Common myeloid progenitor, CD34-positive (primary cell): ENCODE measurements at regions not wholly inside any gene's neighbourhood (a gene's known extent, or its start where the extent isn't known, plus 50 kb on each side); places are given as distances from the start of the nearest gene placed in this dataset.

Experiments
- CTCF ChIA-PET: fragments of 350-600 bp; sonication (Branson Sonifier 250); formaldehyde crosslinking; loops from one replicate; lab custom pipeline; 2021; ENCODE audit warnings: antibody characterized with exemption; lab: Charles Lee
- POLR2A ChIA-PET: fragments of 350-600 bp; sonication (Branson Sonifier 250); formaldehyde crosslinking; loops from one replicate; lab custom pipeline; 2021; ENCODE audit warnings: antibody characterized with exemption; lab: Charles Lee
- DNase-seq, 3 donors: peaks; one replicate each; pipeline versions ENCODE4 v3.0.0 to v3.0.0-alpha.2; 2013
- H3K27ac ChIP-seq, 2 experiments: 1 replicate in 1 of 2; 2 replicates in 1 of 2; pipeline ENCODE4 v1.7.0; 2013; ENCODE audit warnings: inconsistent platforms in 2 of 2, low read length in 2 of 2, mild to moderate bottlenecking in 2 of 2, low read depth in 1 of 2, moderate library complexity in 1 of 2; ENCODE audit not compliant: severe bottlenecking in 2 of 2, insufficient read depth in 1 of 2, poor library complexity in 1 of 2
- H3K27me3 ChIP-seq, 5 experiments: replicated peaks in 2 of 5; 1 replicate in 3 of 5; 2 replicates in 2 of 5; pipeline versions ENCODE4 v1.6.1 to v1.7.0; 2013; ENCODE audit warnings: low read length in 4 of 5, mild to moderate bottlenecking in 2 of 5, moderate library complexity in 2 of 5, inconsistent platforms in 1 of 5; ENCODE audit not compliant: insufficient read depth in 5 of 5, control insufficient read depth in 4 of 5
- H3K36me3 ChIP-seq, 4 experiments: 1 replicate in 2 of 4; 2 replicates in 2 of 4; pipeline versions ENCODE4 v1.6.1 to v1.7.0; 2013; ENCODE audit warnings: low read length in 3 of 4, control low read depth in 1 of 4, mild to moderate bottlenecking in 1 of 4; ENCODE audit not compliant: control insufficient read depth in 4 of 4, insufficient read depth in 4 of 4
- H3K4me1 ChIP-seq, 4 experiments: 1 replicate in 3 of 4; 2 replicates in 1 of 4; pipeline versions ENCODE4 v1.6.1 to v1.7.1; 2013; ENCODE audit warnings: low read length in 3 of 4, mild to moderate bottlenecking in 3 of 4, control low read depth in 1 of 4, inconsistent platforms in 1 of 4, moderate library complexity in 1 of 4; ENCODE audit not compliant: control insufficient read depth in 4 of 4, insufficient read depth in 4 of 4; ENCODE audit errors: control extremely low read depth in 1 of 4
- H3K4me3 ChIP-seq, 7 experiments: 1 replicate in 4 of 7; 2 replicates in 3 of 7; pipeline versions ENCODE4 v1.5.1 to v1.7.0; 2013; ENCODE audit warnings: mild to moderate bottlenecking in 7 of 7, low read length in 6 of 7, moderate library complexity in 6 of 7, inconsistent platforms in 2 of 7, low read depth in 2 of 7, control low read depth in 1 of 7; ENCODE audit not compliant: insufficient read depth in 4 of 7, control insufficient read depth in 1 of 7; ENCODE audit errors: extremely low read depth in 1 of 7
- H3K9me3 ChIP-seq, 5 experiments: 1 replicate in 4 of 5; 2 replicates in 1 of 5; pipeline versions ENCODE4 v1.6.1 to v1.7.1; 2013; ENCODE audit warnings: low read length in 4 of 5, mild to moderate bottlenecking in 2 of 5, inconsistent platforms in 1 of 5, low read depth in 1 of 5, moderate library complexity in 1 of 5; ENCODE audit not compliant: control insufficient read depth in 4 of 5, insufficient read depth in 2 of 5; ENCODE audit errors: control extremely low read depth in 1 of 5
- WGBS: methylation state at CpG from one replicate; pipeline ENCODE4 v1.1.5; 2013; ENCODE audit not compliant: insufficient coverage; 5-methylcytosine and 5-hydroxymethylcytosine counted together

DNA sequence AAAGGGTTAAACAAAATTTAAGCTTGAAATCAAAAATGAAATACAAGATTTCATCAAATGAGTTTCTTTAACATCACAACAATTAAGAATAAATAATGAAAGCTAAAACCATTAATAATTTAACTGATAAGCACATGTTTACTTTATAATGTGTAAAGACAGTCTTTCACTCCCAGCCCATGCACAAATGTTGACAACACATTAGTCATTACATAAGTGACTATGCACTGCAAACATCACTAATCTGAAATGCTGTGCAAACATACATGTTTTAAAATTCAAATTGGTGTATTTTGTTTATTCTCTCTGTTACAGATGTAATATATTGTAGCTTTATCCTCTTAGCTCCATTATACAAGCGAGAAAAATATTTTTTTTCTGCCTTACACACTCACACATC, 220.6 kb upstream of the CPXCR1 start:
- Histone ChIP-seq H3K36me3 (no peaks in the 10 kb centered on the region), H3K27ac (no peak overlapping the region), H3K9me3 (no peaks in the 10 kb centered on the region), H3K4me3 (no peak overlapping the region), H3K4me1 (no peaks in the 10 kb centered on the region), H3K27me3 (no peaks in the 10 kb centered on the region)
- ChIA-PET POLR2A (no interaction called here), CTCF (no interaction called here)
- DNase-seq: no peak
- WGBS: no CpG with 5 or more reads among the region's 1 CpG

GRCh38 chrX:88558421-88558820, 188.6 kb upstream of the CPXCR1 start:
- Histone ChIP-seq H3K4me3 (no peak overlapping the region), H3K27ac (no peak overlapping the region), H3K4me1 (no peaks in the 10 kb centered on the region), H3K9me3 (no peaks in the 10 kb centered on the region), H3K36me3 (no peaks in the 10 kb centered on the region), H3K27me3 (no peaks in the 10 kb centered on the region)
- 100% methylated on average over 1 of the region's 3 CpGs for WGBS
- CTCF ChIA-PET: no interaction called here
- POLR2A ChIA-PET: interaction anchor here (0.6 kb wide), 1 partner anchor 42 kb away, joined by 3 read pairs; no protein-coding TSS in a partner anchor
- no peak for DNase-seq

DNA sequence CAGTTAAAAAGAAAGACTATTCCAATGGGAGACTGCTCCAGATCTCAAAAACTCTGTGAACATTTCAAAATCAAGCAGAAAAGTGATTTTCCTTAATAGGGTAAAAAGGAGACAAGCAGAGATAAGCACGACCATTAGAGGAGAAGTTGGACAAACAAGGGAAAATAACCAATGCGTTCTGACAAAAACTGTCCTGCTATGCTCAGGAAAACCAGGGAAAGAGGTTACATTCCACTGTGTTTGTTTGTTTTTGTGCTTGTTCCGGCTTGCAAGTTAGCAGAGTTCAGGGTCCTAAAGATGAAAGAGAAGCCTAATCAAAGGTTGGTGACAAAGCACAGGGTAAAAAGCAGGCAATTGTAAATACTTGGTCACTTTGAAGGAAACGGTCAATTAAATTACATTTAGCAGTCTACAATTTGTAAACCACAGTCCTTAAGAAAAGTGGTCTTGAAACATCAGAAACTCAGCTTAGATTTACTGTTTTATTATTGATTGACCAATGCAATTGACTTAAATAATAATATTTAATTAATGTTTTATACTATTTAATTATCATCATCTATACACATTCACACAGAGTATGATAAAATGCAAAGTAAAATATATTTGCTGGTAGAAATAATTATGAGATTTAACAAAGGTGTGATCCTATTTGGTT, 186.2 kb upstream of the CPXCR1 start:
- 0% methylated on average over 2 of the region's 4 CpGs for WGBS
- Histone ChIP-seq H3K4me1 (no peaks in the 10 kb centered on the region), H3K36me3 (no peaks in the 10 kb centered on the region), H3K4me3 (no peak overlapping the region), H3K27ac (no peak overlapping the region), H3K9me3 (no peaks in the 10 kb centered on the region), H3K27me3 (no peaks in the 10 kb centered on the region)
- POLR2A ChIA-PET: no interaction called here
- no peak for DNase-seq
- CTCF ChIA-PET: no interaction called here

- no peaks in the 10 kb centered on the region for H3K4me1 ChIP-seq
- no peak overlapping the region for H3K27ac ChIP-seq
- ChIA-PET POLR2A (no interaction called here), CTCF (no interaction called here)
- H3K27me3 ChIP-seq: no peaks in the 10 kb centered on the region
- H3K36me3 ChIP-seq: no peaks in the 10 kb centered on the region
- H3K4me3 ChIP-seq: no peak overlapping the region
- DNase-seq: no peak
- 87% methylated on average over 3 of the region's 3 CpGs for WGBS
- peaks cover 0 to 3% (median 0%) of the 10 kb centered on the region in 5 experiments for H3K9me3 ChIP-seq
Observed at GRCh38 chrX:88584283-88584682, 162.7 kb upstream of the CPXCR1 start.

- Histone ChIP-seq H3K36me3 (no peaks in the 10 kb centered on the region), H3K27ac (no peak overlapping the region), H3K4me3 (no peak overlapping the region), H3K9me3 (peaks cover 0 to 3% (median 0%) of the 10 kb centered on the region in 5 experiments), H3K4me1 (no peaks in the 10 kb centered on the region), H3K27me3 (no peaks in the 10 kb centered on the region)
- POLR2A ChIA-PET: no interaction called here
- CTCF ChIA-PET: no interaction called here
- DNase-seq: no peak
Observed at GRCh38 chrX:88586317-88586716, 160.7 kb upstream of the CPXCR1 start.

- H3K4me3 ChIP-seq: no peak overlapping the region
- ChIA-PET POLR2A (no interaction called here), CTCF (no interaction called here)
- H3K9me3 ChIP-seq: no peaks in the 10 kb centered on the region
- no peak overlapping the region for H3K27ac ChIP-seq
- 80% methylated on average over 1 of the region's 3 CpGs for WGBS
- H3K27me3 ChIP-seq: no peaks in the 10 kb centered on the region
- DNase-seq: no peak
- H3K4me1 ChIP-seq: no peaks in the 10 kb centered on the region
- H3K36me3 ChIP-seq: no peaks in the 10 kb centered on the region
Observed at GRCh38 chrX:88603237-88603636, 143.8 kb upstream of the CPXCR1 start.

- CTCF ChIA-PET: no interaction called here
- Histone ChIP-seq H3K27me3 (no peaks in the 10 kb centered on the region), H3K4me3 (no peak overlapping the region), H3K4me1 (no peaks in the 10 kb centered on the region), H3K36me3 (no peaks in the 10 kb centered on the region), H3K9me3 (no peaks in the 10 kb centered on the region), H3K27ac (no peak overlapping the region)
- no peak for DNase-seq
- WGBS: 11% methylated on average over 4 of the region's 5 CpGs
- POLR2A ChIA-PET: no interaction called here
Observed at GRCh38 chrX:88604433-88605221, 142.4 kb upstream of the CPXCR1 start.
